Uterus (tissue), 2 donors: ENCODE measurements at regions not wholly inside any gene's neighbourhood (a gene's known extent, or its start where the extent isn't known, plus 50 kb on each side); places are given as distances from the start of the nearest gene placed in this dataset.

Experiments used
- CTCF ChIP-seq, 4 experiments: fragments of 200-600 bp in 2 of 4; fragments of 450-650 bp in 2 of 4; sonication (generic) in 2 of 4; IDR thresholded peaks; one replicate each; pipeline ENCODE4 v1.5.1; 2016 to 2019; ENCODE audit warnings: antibody characterized with exemption in 4 of 4, mild to moderate bottlenecking in 2 of 4, moderate library complexity in 1 of 4
- POLR2A ChIP-seq, 2 donors: fragments of 450-650 bp; IDR thresholded peaks; one replicate each; pipeline ENCODE4 v1.6.1; 2016; ENCODE audit warnings: antibody characterized with exemption in 2 of 2, mild to moderate bottlenecking in 1 of 2, moderate library complexity in 1 of 2

GRCh38 chr2:30351116-30351515 is 95.9 kb upstream of the LCLAT1 start:
- TF ChIP-seq CTCF (IDR thresholded peaks at IDR 0.05) = no peak
- TF ChIP-seq POLR2A (IDR thresholded peaks at IDR 0.05) = no peak
